Right lobe of liver (tissue), 6 donors: ENCODE measurements at regions not wholly inside any gene's neighbourhood (a gene's known extent, or its start where the extent isn't known, plus 50 kb on each side); places are given as distances from the start of the nearest gene placed in this dataset.
A peak's percentile ranks its signal among the peaks of the same experiment; 100 is the strongest.

ENCODE experiments used
- ATAC-seq, 4 donors: fragments of 200-7000 bp; cut with Tn5 transposase; one replicate each; pipeline ENCODE4 v1.9.1; 2020; ENCODE audit warnings: mild to moderate bottlenecking in 4 of 4, moderate library complexity in 4 of 4
- DNase-seq, 3 donors: peaks; one replicate each; pipeline ENCODE4 v3.0.0-alpha.2; 2020
- H3K27ac ChIP-seq, 3 donors: fragments of 200-600 bp; one replicate each; pipeline ENCODE4 v1.8.0; 2022
- H3K27me3 ChIP-seq, 2 donors: fragments of 200-600 bp; one replicate each; pipeline ENCODE4 v1.8.0; 2022
- H3K36me3 ChIP-seq, 4 donors: fragments of 200-600 bp; sonication (generic) in 1 of 4; one replicate each; pipeline versions ENCODE4 v1.5.1 to v1.8.0; 2017 to 2022; ENCODE audit warnings: control low read depth in 1 of 4
- H3K4me1 ChIP-seq, 4 donors: fragments of 200-600 bp; sonication (generic) in 1 of 4; one replicate each; pipeline versions ENCODE4 v1.5.1 to v1.8.0; 2017 to 2022; ENCODE audit warnings: control low read depth in 1 of 4
- H3K4me3 ChIP-seq, 3 donors: fragments of 200-600 bp; one replicate each; pipeline ENCODE4 v1.8.0; 2022
- H3K9me3 ChIP-seq, 4 donors: fragments of 200-600 bp; sonication (generic) in 1 of 4; one replicate each; pipeline versions ENCODE4 v1.5.1 to v1.8.0; 2017 to 2022; ENCODE audit warnings: control low read depth in 1 of 4
- POLR2A ChIP-seq: fragments of 450-650 bp; IDR thresholded peaks from one replicate; pipeline ENCODE4 v1.6.1; 2017; ENCODE audit warnings: antibody characterized with exemption, mild to moderate bottlenecking
- WGBS: methylation state at CpG from one replicate; pipeline ENCODE4 v1.1.6; 2018; ENCODE audit warnings: low coverage, low lambda C conversion rate; ENCODE audit not compliant: insufficient coverage; ENCODE audit errors: missing lambda C conversion rate; 5-methylcytosine and 5-hydroxymethylcytosine counted together
- intact Hi-C, 2 donors: fragments of 100-400 bp; cut with DNase I; formaldehyde crosslinking; loops; one replicate each; pipeline versions ENCODE4 v1.11.2 to v1.14.1; 2022
- TF ChIP-seq, protein P1 (sequence below), 4 donors: fragments of 200-600 bp in 3 of 4; fragments of 450-650 bp in 1 of 4; IDR thresholded peaks; one replicate each; pipeline versions ENCODE4 v1.5.1 to v1.8.0; 2016 to 2022; ENCODE audit warnings: antibody characterized with exemption in 4 of 4, mild to moderate bottlenecking in 2 of 4
- donor health status: DM: no; HTN: yes; CAD: no.
- donor health status: DM: no; HTN: no; CAD: no.
- donor health status: DM: no; HTN: no; CAD: no.
- donor health status: DM: no; HTN: yes; CAD: no.
- donor health status: DM: no; HTN: yes; CAD: no.

DNA sequence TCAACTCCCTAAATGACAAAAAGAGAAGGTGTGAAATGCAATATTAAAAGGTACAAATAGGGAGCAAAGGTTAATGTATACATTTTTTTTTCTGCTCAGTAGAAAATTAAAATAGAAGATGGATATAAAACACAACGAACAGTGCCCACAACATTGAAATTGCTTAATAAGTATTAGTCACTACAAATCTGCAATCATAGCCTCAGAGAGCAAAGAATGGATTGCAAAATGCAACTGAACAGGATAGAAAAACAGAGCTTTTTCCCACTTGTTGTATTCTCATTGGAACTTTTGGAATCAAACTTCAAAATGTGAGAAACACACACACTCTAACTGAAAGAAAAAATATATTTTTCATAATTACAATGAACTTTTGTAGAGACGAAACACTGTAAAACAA, 552.2 kb upstream of the NCAM2 start:
- H3K4me3 ChIP-seq = no peak overlapping the region
- H3K9me3 ChIP-seq = no peaks in the 10 kb centered on the region
- no peaks in the 10 kb centered on the region for H3K36me3 ChIP-seq
- ATAC-seq (no peak), DNase-seq (no peak)
- intact Hi-C loops = no loop called here
- TF ChIP-seq, protein P1, sequence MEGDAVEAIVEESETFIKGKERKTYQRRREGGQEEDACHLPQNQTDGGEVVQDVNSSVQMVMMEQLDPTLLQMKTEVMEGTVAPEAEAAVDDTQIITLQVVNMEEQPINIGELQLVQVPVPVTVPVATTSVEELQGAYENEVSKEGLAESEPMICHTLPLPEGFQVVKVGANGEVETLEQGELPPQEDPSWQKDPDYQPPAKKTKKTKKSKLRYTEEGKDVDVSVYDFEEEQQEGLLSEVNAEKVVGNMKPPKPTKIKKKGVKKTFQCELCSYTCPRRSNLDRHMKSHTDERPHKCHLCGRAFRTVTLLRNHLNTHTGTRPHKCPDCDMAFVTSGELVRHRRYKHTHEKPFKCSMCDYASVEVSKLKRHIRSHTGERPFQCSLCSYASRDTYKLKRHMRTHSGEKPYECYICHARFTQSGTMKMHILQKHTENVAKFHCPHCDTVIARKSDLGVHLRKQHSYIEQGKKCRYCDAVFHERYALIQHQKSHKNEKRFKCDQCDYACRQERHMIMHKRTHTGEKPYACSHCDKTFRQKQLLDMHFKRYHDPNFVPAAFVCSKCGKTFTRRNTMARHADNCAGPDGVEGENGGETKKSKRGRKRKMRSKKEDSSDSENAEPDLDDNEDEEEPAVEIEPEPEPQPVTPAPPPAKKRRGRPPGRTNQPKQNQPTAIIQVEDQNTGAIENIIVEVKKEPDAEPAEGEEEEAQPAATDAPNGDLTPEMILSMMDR (IDR thresholded peaks at IDR 0.05) = no peak
- TF ChIP-seq POLR2A = no peak
- 21% methylated on average over 2 of the region's 2 CpGs for WGBS
- no peaks in the 10 kb centered on the region for H3K4me1 ChIP-seq
- no peak overlapping the region for H3K27ac ChIP-seq
- H3K27me3 ChIP-seq = no peaks in the 10 kb centered on the region

- Histone ChIP-seq H3K27me3 (no peaks in the 10 kb centered on the region), H3K36me3 (no peaks in the 10 kb centered on the region), H3K9me3 (no peaks in the 10 kb centered on the region), H3K4me1 (no peaks in the 10 kb centered on the region), H3K27ac (no peak overlapping the region), H3K4me3 (no peak overlapping the region)
- peak in 1 of 4 donors; percentile 28 for ATAC-seq
- TF ChIP-seq, protein P1 (IDR thresholded peaks at IDR 0.05) = no peak
- no peak for TF ChIP-seq POLR2A
- intact Hi-C loops = no loop called here
- 20% methylated on average over 2 of the region's 2 CpGs for WGBS
- no peak for DNase-seq
Measured at GRCh38 chr21:20451046-20451445, 547.2 kb upstream of the NCAM2 start.

GRCh38 chr21:20452935-20453334, 545.3 kb upstream of the NCAM2 start:
- Histone ChIP-seq H3K9me3 (no peaks in the 10 kb centered on the region), H3K36me3 (no peaks in the 10 kb centered on the region), H3K27ac (no peak overlapping the region), H3K27me3 (no peaks in the 10 kb centered on the region), H3K4me3 (no peak overlapping the region), H3K4me1 (no peaks in the 10 kb centered on the region)
- no peak for TF ChIP-seq POLR2A
- TF ChIP-seq, protein P1 (IDR thresholded peaks at IDR 0.05) = no peak
- no peak for ATAC-seq
- WGBS = 46% methylated on average over 4 of the region's 4 CpGs
- intact Hi-C loops = no loop called here
- DNase-seq = no peak

DNA sequence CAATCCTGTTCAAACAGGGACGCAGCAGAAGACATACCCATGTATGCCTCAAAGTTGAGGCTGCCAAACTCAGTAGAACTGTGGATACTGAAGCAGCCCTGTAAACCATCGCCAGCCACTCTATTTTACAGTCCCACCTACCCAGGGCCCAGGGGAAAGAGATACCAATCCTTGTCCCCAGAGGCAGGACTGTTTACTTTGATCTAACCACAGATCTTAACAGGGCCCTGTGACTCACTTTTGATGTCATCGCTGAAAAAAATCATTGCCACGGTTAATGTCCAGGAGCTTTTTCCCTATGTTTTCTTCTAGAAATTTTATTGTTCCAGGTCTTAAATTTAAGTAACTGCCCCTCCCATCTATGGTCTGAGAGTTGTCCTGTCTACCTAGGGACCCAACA, 538.4 kb upstream of the NCAM2 start:
- DNase-seq = no peak
- intact Hi-C loops = no loop called here
- no peaks in the 10 kb centered on the region for H3K9me3 ChIP-seq
- no peaks in the 10 kb centered on the region for H3K4me1 ChIP-seq
- no peaks in the 10 kb centered on the region for H3K27me3 ChIP-seq
- no peak overlapping the region for H3K27ac ChIP-seq
- no peaks in the 10 kb centered on the region for H3K36me3 ChIP-seq
- TF ChIP-seq POLR2A = no peak
- TF ChIP-seq, protein P1 (IDR thresholded peaks at IDR 0.05) = no peak
- WGBS = 74% methylated on average over 4 of the region's 4 CpGs
- ATAC-seq = no peak
- H3K4me3 ChIP-seq = no peak overlapping the region

- Histone ChIP-seq H3K4me3 (no peak overlapping the region), H3K27me3 (no peaks in the 10 kb centered on the region), H3K9me3 (no peaks in the 10 kb centered on the region), H3K4me1 (no peaks in the 10 kb centered on the region), H3K36me3 (no peaks in the 10 kb centered on the region), H3K27ac (no peak overlapping the region)
- no peak for DNase-seq
- no peak for TF ChIP-seq POLR2A
- TF ChIP-seq, protein P1 (IDR thresholded peaks at IDR 0.05) = no peak
- no peak for ATAC-seq
- intact Hi-C loops = no loop called here
Measured at GRCh38 chr21:20463362-20463761, 534.8 kb upstream of the NCAM2 start.
